NK-92 treated with Interleukin-12 subunit alpha and Interleukin-12 subunit beta, amount 100 ng/mL, for 24 hours (cell line): ENCODE measurements at regions not wholly inside any gene's neighbourhood (a gene's known extent, or its start where the extent isn't known, plus 50 kb on each side); places are given as distances from the start of the nearest gene placed in this dataset.

Experiments
- DNase-seq: peaks from one replicate; lab custom pipeline; 2025; lab: John Stamatoyannopoulos, UW

- no peak for DNase-seq
These were observed 77.6 kb downstream of the RIPK4 start for GRCh38 chr21:41689289-41689583.

- no peak for DNase-seq
These were observed 79.2 kb downstream of the RIPK4 start for GRCh38 chr21:41687633-41688032.

GRCh38 chr21:41686664-41687063, 80.2 kb downstream of the RIPK4 start:
- DNase-seq = no peak

GRCh38 chr21:41685511-41686149, 81.2 kb downstream of the RIPK4 start:
- no peak for DNase-seq

- DNase-seq = no peak
These were observed 82.2 kb downstream of the RIPK4 start for GRCh38 chr21:41684381-41685245.

- no peak for DNase-seq
These were observed 83.0 kb downstream of the RIPK4 start for GRCh38 chr21:41683815-41684214.

- no peak for DNase-seq
These were observed 84.1 kb downstream of the RIPK4 start for GRCh38 chr21:41682719-41683179.

GRCh38 chr21:41681939-41682718, 84.7 kb downstream of the RIPK4 start:
- no peak for DNase-seq

- DNase-seq = no peak
These were observed 85.5 kb downstream of the RIPK4 start for GRCh38 chr21:41681348-41681801.

- no peak for DNase-seq
These were observed 86.2 kb downstream of the RIPK4 start for GRCh38 chr21:41680444-41681347.

GRCh38 chr21:41678924-41679318, 87.9 kb downstream of the RIPK4 start:
- no peak for DNase-seq

GRCh38 chr21:41678016-41678923, 88.6 kb downstream of the RIPK4 start:
- DNase-seq = no peak

GRCh38 chr21:41677671-41678015, 89.2 kb downstream of the RIPK4 start:
- no peak for DNase-seq

- no peak for DNase-seq
These were observed 90.7 kb downstream of the RIPK4 start for GRCh38 chr21:41676198-41676597.

GRCh38 chr21:41675574-41675973, 91.3 kb downstream of the RIPK4 start:
- DNase-seq = no peak

- DNase-seq = no peak
These were observed 92.5 kb downstream of the RIPK4 start for GRCh38 chr21:41674402-41674801.

- no peak for DNase-seq
These were observed 93.1 kb downstream of the RIPK4 start for GRCh38 chr21:41673596-41674335.

- no peak for DNase-seq
These were observed 93.8 kb downstream of the RIPK4 start for GRCh38 chr21:41673071-41673470.

GRCh38 chr21:41672543-41672915, 94.3 kb downstream of the RIPK4 start:
- DNase-seq = no peak
